AG09309 (cell line): ENCODE measurements at regions not wholly inside any gene's neighbourhood (a gene's known extent, or its start where the extent isn't known, plus 50 kb on each side); places are given as distances from the start of the nearest gene placed in this dataset.

Source experiments
- DNase-seq: peaks from one replicate; pipeline ENCODE4 v3.0.0-alpha.2; 2010; ENCODE audit warnings: low read depth
- H3K4me3 ChIP-seq: 2 replicates; pipeline ENCODE4 v1.5.1; 2011; ENCODE audit warnings: mild to moderate bottlenecking, low read depth, low read length, moderate library complexity; ENCODE audit not compliant: control insufficient read depth
- TF ChIP-seq, protein P1 (sequence below): IDR thresholded peaks from 2 replicates; pipeline ENCODE4 v1.5.1; 2011; ENCODE audit warnings: mild to moderate bottlenecking, low read depth, low read length, inconsistent platforms; ENCODE audit not compliant: insufficient read depth, control insufficient read depth; ENCODE audit errors: missing control alignments

GRCh38 chr2:239558661-239559060 is 157.8 kb upstream of the HDAC4 start:
- H3K4me3 ChIP-seq, result no peak overlapping the region
- TF ChIP-seq, protein P1, sequence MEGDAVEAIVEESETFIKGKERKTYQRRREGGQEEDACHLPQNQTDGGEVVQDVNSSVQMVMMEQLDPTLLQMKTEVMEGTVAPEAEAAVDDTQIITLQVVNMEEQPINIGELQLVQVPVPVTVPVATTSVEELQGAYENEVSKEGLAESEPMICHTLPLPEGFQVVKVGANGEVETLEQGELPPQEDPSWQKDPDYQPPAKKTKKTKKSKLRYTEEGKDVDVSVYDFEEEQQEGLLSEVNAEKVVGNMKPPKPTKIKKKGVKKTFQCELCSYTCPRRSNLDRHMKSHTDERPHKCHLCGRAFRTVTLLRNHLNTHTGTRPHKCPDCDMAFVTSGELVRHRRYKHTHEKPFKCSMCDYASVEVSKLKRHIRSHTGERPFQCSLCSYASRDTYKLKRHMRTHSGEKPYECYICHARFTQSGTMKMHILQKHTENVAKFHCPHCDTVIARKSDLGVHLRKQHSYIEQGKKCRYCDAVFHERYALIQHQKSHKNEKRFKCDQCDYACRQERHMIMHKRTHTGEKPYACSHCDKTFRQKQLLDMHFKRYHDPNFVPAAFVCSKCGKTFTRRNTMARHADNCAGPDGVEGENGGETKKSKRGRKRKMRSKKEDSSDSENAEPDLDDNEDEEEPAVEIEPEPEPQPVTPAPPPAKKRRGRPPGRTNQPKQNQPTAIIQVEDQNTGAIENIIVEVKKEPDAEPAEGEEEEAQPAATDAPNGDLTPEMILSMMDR, result no peak
- DNase-seq, result no peak

- no peak for DNase-seq
- TF ChIP-seq, protein P1, result no peak
- H3K4me3 ChIP-seq, result no peak overlapping the region
These were observed 156.7 kb upstream of the HDAC4 start for GRCh38 chr2:239557516-239557915.

DNA sequence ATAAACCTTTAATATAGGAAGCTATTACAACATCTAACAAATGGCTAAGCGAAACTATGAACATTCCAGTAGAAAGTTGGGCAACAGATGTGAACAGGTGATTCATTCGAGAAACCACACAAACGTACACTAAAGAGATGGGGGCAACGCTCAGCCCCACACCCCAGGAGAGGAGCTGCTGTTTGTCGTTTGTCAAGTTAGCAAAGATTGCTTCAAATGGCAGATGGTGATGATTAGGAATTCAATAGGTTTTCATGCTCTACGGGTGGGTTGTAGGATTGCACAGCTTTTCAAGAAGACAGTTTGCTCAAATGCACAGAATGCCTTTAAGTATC is 154.7 kb upstream of the HDAC4 start:
- TF ChIP-seq, protein P1, result no peak
- no peak overlapping the region for H3K4me3 ChIP-seq
- no peak for DNase-seq

DNA sequence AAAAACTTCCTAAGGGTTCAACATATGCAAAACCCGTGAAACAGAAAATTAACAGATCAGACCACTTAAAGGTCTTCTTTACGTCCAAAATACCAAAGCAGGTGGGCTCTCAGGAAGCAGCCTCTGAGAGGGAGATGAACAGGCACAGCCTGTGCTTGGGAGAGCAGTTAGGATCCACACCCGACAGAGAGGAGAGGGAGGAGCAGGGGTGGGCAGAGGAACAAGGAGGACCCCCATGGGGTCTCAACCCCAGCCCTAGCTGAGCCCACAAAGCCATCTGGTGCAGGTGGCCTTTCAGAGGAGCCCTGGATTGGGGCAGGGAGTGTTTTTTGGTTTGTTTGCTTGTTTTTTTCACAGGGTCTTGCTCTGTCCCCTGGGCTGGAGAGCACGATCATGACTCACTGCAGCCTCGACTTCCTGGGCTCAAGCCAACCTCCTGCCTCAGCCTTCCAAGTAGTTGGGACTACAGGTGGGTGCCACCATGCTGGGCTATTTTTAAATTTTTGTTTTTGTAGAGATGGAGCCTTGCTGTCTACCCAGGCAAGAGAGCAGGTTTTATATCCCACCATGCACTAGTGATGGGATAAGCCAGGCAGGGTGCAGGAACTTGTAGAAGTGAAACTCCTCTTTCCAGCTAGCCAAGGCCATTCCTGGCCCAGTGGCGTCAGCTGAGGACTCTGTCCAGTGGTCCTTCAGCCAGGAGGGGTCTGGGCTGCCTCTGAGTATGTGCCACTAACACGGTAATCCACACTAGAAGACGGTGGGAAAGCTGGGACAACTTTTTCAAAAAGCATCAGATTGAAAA is 154.1 kb upstream of the HDAC4 start:
- TF ChIP-seq, protein P1, result no peak
- no peak for DNase-seq
- H3K4me3 ChIP-seq, result no peak overlapping the region

DNA sequence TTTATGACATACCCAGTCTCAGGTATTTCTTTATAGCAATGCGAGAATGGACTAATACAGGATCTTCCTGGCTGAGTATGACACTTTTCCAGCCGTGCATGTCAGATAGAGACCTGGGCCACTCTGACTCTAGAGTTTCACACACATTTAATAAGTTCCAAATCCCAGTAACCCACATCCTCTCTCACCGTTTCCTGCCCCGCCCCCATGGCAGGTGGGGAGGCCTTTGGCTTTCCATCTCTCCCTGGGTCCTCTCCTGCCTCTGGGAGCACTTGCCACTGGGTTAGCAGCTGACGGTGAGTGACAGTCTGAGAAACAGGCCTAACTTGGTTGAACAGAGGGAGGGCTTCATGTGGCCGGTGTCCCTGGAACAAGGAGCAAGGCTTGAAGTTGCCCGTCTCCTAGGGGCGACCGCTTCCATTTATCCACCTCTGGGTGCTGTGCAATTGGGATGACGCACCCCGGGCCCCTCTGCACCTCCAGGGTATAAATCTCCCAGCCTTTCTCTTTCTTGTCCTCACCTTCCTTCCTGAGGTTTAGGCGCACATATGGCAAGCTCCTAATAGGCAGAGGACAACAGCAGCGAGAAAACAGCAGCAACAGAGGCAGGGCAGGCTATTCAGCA is 152.7 kb upstream of the HDAC4 start:
- H3K4me3 ChIP-seq, result no peak overlapping the region
- DNase-seq, result no peak
- TF ChIP-seq, protein P1, result no peak

DNA sequence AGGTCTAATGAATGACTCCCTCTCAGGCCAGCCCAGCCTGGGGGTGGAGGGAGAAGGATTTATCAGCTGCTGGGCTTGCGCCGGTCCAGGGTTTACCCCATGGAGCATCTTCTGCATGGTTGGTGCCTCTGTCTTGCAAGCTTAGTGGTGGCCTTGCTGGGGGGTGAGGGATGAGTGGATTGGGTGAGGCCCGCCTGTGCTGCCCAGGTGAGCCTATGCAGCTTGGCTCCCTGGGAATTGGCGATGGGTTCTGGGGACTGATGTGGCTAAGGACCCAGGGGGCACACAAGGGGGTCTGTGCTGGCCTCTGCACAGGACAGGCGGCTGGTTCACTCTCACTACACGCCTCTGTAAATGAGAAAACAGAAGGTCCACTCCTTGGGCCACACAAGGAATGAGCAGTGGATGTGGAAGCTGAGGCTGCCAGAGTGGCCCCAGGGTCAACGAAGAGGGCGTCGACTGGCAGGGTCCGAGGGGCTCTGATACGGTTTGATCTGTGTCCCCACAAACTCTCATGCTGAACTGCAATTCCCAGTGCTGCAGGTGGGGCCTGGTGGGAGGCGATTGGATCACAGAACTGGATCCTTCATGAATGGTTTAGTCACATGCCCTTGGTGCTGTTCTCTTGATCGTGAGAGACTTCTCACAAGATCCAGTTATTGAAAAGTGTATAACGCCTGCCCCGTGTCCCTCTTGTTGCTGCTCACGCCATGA is 151.6 kb upstream of the HDAC4 start:
- DNase-seq, result no peak
- no peak overlapping the region for H3K4me3 ChIP-seq
- TF ChIP-seq, protein P1, result no peak
